ENCODE measurements at regions not wholly inside any gene's neighbourhood (a gene's known extent, or its start where the extent isn't known, plus 50 kb on each side); places are given as distances from the start of the nearest gene placed in this dataset.

DNA sequence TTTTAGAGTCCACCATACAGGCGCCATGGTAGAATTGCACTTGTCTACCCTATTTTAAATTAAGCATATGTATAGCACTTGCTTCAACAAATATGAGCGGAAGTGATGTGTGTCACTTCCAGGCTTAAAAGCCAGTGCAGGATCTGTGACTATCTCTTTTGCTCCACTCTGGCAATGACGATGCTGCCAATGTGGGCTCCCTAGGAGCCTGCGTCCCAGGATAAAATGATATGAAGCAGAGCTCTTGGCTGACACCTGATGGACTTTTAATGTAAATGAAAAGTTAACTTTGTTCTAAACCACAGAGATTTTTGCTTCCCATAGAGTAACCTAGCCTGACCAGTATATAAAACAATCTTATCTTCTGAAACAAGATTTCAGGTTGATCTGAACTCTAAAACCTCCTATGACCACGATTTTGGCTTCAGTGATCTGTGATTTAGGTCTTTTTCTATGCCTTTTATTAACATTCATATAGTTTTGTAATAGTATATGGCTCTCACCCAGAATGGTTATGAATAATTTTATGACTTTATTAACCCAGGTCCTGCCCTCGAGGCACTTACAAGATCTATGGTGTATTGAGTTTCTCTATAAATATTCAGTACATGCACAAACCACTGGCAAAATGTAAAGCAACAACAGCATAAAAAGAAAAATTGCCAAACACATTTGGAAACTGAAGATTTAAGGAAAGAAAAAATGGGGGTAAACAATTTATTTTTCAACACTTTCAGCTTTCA lies 422.5 kb upstream of the PIK3C3 start:
- no peak for DNase-seq

DNA sequence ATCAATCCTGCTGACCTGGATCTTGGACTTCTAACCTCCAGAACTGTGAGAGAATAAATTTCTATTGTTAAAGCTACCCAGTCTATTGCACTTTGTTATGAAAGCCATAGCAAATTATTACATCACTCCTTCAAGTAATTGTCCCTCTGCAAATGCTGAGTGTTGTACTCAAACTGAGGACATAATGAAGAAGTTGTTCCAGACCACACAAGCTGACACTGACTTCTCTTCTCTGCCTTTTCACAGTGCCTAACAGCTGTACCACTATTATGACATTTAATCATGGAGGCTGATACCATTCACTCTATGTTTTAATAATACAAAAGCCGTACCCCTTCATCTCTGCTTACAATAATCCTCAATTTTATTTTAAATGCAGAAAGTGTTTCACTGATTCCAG lies 424.1 kb upstream of the PIK3C3 start:
- DNase-seq: no peak

DNA sequence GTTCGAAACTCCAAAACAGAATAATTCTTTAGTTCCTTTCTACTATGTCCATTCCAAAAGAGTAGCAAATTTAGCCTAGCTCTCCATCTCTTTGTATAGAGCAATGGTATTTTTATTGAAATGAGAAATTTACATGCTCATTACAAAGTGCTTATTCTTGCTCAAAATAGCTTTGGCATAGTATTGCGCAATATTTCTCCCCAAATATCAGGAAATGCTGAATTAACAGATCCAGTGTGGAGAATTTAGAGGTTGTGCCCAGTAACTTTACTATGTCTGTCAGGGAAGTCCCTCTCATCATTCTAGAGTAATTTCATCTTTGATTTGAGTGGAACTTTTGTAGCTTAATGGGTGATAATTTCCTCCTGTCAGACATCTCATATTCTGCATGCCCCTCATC lies 425.9 kb upstream of the PIK3C3 start:
- no peak for DNase-seq

DNA sequence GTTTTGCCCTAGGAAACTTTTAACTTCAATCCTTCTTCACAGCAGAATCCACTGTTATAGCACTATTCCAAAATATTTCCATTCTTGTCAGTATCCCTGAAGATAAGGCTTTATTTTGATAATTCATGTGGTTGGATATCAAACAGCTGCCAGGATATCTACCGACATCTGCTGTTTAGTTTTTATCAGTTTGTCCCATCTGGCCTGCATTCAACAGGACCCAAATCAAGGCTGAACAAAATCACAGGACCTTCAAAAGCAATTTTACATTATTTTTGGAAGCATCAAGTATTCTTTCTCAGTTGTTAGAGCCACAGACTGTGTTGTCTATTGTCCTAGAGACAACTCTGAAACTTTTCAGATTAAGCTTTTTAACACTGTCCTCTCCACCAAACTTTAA lies 429.0 kb upstream of the PIK3C3 start:
- no peak for DNase-seq

DNA sequence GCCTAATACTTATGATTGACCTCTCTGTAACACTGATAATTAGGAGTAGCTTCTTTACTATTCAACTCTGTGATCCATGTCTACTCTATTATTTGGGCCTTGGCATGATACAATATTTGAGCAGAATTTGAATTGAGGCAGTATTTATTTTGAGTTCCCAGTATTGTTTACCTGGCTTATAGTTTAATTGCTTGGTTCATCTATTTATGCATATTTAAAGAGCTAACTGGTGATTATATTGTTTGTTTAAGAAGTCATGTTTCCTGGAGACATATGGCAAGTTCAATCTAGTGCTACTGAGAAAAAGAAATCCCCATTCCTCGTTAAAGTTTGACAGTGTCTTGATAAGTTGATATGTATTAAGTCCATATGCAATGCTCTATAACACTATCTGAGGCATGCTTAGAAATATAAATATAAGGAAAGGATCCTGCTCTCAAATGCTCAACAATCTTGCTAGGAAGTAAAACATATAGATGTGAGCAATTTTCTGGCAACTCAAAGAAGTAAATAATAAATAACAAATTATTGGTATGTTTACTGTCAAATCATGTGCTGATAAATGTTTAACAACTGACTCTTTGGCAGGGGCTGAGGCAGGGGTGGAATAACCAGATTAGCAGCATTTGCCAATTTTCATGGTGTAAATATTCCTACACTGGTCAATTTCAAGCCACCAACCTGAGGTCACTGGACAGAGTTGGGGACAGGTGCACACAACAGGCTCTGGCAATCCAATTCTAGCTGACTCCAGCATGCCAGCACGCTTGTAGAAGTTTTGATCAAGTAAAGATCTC lies 430.2 kb upstream of the PIK3C3 start:
- DNase-seq: no peak

DNA sequence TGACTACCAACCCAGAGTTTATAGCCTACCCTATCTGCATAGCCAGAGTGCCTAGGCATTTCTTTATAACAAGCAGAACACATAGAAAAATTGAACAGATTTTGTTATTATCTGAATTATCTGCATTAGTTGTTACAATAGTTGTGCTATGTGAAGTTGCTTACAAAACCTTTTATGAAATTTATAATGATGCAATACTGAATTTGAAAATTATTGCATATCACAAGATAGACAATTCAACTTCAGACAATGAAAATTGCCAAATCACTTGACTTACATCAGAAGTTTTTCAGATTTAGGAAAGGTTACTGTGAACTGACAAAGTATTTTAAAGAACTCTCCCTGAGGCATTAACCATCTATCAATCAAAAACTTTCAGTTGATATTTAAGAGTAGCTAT lies 437.9 kb upstream of the PIK3C3 start:
- no peak for DNase-seq

DNA sequence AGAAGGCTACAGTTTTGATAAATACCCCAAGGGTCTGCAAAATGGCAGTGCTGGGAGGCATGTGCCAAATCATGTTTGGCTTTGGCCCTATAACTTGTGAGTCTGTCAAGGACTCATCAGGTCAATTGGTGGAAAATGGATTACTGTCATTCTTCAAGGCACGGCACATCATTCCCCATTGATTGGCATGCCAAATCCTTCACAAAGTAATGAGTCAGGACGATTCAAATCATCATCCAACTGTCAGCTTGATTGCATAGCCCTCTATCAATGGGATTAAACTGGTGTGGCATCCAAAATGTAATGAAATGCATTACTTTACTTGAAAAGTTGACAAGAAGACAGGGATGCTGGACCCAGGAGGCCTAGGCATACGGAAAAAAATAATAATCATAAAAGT lies 441.6 kb upstream of the PIK3C3 start:
- no peak for DNase-seq

DNA sequence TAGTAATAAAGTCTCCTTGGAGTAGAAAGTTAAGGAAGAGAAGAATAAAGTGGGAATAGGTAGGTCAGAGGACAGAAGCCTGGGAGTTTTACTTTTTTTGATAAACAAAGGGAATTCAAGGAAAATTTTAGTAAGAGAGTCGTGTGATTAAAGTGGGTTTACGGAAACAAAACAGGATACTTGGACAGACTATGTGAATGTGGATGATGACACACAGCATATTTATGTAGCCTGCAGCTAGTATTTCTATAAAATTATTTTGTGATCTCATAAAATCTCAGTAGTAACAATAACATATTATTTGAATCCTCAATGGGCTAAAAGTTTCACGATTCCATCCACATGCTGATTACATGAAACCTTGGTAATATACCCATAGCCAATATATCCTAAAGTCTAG lies 450.7 kb upstream of the PIK3C3 start:
- DNase-seq: no peak

DNA sequence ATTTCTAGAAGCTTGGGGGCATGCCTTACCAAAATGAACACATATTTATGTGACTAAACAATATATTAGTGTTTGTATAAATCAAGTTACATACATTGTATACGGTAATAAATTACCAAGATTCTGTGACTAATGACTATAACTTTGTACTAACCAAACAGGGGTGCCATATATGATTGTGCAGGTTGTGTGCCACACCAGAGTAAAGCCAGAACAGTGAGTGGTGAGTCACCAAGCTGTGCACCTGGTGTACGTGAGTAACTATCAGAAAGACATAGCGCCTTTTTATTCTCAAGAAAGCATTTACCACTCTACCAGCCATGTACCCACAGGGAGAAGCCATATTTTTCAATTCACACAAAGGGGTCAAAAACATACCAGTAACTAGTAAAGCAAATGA lies 453.2 kb upstream of the PIK3C3 start:
- no peak for DNase-seq

DNA sequence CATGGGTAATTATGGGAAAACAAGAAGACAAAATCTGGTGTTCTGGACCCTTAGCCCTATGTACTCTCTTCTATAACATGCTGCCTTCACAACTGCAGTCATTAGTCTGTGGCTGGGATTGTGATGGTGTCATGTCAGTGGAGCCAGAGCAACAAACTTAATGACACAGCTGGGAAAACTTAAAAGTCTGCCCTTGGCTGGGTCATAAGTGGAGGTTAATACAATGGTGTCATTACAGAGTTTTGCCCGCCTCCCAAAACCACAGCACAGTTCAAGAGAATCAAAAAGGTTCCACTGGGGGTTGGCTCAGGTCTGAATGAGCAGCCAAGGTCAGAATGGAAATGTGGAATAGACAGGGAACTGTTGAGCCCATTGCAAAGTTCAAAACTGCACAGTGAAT lies 455.7 kb upstream of the PIK3C3 start:
- DNase-seq: no peak

DNA sequence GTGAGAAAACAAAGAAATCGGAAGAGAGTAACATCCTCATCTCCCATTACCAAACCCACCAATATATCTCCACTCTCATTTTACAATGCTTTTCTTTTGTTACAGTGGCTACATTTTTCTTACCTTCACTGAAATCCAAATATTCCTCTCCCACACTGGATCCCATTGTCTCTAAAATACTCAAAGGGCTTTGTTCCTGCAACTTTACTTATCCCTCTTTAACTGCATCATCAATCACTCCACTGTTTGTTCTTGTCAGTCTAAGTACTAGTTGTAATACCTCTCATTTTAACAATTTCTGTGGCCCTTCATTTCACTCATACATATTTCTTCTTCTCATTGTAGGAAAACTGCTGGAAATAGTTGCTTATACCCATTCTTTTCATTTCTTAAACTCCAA lies 464.2 kb upstream of the PIK3C3 start:
- no peak for DNase-seq

DNA sequence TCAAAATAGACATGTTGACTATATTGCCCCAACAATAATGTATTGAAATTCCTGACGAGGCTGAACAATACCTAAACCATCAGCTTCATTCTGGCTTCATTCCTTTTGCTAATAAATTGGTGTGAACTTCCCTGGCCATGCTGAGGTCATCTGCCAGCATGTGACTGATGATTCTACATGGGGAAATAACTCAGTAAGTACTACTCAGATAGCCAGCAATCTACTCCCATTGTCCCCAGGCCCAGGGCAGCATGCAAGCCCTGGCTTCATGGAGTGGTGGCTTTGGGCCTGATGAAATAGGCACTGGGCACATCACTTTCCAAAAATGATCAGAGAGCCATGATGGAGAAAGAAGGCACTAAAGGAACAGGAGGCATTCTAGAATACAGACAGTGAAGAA lies 468.5 kb upstream of the PIK3C3 start:
- no peak for DNase-seq

DNA sequence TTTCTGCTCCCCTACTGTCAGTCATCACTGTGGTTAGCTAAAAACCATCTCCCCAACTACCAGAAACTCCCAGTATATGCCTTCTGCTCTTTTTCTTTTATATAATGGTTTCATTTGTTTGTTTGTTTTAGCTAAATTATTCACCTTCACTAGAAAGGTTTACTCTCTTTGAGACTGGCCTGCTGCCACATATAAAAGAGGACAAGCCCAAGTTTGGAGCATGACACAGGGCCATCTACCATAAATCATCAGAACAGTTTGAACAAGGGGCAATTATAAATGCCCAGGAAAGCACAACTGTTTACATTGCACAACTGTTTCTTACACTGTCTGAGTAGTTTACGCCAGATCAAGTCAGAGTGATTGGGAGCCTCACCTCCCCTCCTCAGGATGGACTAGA lies 471.0 kb upstream of the PIK3C3 start:
- no peak for DNase-seq

DNA sequence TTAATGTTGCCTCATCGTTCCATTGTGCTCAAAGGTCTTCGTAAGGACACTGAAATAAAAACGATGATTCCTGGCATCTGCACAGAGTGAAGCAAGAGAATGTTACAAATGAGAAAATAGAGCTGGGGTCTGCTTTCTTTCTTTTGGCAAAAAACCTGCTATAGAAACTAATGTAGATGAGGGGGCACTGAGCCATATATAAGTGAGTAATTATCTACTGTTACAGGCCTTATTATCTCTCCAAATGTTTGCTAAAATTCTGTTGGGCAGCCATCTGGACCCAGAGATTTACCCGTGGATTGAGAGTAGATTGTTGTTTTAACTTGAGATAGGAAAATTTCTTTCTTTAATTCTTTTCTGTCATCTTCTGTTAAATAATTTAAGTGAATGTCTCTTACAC lies 472.5 kb upstream of the PIK3C3 start:
- no peak for DNase-seq

DNA sequence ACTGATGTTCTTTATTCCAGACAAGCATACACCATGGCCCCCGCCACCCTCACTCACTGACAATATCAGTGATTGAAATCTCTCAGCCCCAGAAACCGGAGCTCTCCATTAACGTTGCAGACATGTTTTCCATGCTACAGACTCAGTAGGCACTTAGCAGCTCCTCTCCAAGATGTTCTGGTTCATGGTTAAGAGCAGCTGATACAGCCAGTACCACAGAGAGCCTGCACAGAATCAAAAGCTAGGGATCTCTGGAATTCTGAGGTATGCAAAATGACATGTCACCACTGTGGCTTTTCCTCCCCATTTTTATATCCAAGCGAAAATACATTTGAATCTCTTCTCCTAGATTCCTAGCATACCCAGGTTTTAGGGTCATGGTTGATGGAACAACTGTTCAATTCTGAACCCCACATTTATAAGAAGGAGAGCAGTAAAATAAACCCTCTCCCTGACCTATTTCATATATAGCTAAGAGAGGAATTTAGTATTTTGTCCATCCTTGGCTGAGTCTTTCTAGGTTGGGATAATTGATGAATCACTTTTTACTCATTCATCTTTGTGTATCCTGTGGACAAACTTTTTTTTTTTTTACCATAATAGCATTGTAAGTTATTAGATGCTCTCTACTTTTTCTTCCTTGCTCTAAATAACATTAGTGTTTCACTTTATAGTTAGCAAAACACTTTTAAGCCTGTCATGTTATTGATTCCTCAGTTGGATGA lies 488.4 kb upstream of the PIK3C3 start:
- no peak for DNase-seq

DNA sequence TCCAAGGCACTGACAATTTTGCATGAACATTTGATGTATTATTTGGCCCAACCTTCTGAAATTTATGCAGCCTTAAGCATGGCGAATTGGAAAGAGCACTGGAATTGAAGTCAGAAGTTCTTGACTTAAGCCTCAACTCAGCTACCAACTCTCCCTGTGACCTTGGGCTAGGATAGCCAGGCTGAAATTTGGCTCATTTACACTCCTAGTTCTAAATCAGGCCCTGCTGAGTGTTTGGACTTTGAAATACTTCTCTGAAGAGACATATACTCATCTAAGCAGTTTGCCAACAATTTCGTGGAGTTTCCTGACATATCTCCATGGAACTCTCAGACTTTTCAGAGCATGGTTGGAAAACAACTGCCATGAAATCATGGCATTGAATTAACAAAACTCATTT lies 489.6 kb upstream of the PIK3C3 start:
- no peak for DNase-seq

DNA sequence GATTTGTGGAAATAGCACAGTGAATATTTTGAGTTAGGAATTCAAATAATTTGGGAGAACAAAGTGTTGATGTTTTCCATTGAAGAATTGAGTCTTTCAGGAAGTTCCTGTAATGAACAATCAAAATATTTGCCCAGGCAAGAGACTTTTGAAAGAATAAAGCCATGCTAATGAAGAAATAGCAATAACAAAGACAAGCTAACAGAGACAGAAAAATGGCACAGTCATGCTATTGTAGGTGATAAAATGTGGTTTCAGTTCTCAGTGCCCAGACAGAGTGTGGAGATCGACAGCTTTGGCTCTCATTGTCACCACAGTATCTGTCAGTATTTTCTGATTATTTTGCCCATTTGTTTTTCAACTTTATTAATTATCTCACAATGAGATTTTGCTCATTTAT lies 490.8 kb upstream of the PIK3C3 start:
- no peak for DNase-seq

DNA sequence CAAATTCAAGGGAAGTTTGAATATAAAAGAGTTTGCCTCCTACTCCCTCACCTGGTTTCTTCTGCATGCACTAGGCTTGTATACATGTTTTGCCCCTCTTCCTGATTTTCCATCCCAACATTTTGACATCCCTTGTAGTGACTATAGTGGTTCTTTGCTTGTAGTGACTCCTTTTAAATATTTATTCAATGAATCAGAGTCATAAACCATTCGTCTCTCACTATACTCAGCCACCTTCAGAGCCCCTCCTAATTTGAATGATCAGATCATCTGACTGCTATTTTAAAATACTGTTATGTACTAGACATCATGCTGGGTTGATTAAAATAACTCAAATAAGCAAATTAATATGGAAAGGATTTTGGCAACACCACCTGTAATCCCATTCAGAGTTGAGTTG lies 492.1 kb upstream of the PIK3C3 start:
- DNase-seq: no peak

DNA sequence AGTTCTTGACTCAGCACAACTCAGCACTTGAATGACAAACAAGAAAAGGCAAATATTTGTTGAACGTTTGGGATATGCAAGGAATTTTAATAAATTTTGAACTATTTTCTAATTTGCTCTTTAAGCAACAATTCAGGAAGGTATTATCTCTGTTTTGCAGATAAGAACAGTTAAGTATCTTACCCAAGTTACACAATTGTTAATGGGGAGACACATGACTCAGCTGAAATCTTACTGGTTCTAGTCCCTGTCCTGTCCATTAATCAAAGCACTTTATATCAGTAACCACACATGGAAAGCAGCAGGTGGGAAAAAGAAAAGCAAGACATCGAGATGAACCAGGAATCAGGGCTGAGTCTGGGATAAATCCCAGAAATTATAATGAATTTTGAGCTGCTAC lies 493.9 kb upstream of the PIK3C3 start:
- no peak for DNase-seq

DNA sequence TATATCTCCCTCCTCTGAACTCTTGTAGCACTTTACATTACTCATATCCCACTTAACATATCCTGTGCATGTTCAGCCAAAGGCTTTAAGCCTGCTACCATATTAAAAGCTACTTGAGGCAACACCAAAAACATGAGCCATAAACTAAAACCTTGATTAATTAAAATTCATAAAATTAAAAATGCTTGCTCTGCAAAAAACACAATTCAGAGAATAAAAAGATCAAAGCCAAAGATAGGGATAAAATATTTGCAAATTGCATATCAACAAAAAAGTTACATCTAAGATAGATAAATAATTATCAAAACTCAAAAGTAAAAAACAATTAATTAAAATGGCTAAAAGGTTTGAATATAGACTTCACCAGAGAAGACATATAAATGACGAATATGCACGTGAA lies 495.4 kb upstream of the PIK3C3 start:
- DNase-seq: no peak

DNA sequence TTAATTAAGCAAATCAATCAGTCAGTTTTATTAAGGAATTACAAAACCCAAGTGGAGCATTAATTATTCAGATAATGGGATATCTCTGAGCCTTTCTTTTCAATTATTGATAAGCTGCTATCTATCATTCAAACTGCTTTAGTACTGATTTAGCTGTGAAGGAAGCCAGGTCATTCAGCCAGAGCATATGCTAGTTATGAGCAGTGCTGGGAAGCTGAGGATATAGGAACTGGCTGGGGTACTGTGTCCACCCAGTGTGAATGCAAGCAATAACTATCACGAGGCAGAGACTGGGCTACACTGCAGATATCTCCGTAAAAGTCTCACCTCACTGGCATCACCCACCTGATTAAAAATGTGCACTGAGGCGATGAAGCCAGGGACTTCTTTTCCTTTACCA lies 496.7 kb upstream of the PIK3C3 start:
- DNase-seq: no peak

DNA sequence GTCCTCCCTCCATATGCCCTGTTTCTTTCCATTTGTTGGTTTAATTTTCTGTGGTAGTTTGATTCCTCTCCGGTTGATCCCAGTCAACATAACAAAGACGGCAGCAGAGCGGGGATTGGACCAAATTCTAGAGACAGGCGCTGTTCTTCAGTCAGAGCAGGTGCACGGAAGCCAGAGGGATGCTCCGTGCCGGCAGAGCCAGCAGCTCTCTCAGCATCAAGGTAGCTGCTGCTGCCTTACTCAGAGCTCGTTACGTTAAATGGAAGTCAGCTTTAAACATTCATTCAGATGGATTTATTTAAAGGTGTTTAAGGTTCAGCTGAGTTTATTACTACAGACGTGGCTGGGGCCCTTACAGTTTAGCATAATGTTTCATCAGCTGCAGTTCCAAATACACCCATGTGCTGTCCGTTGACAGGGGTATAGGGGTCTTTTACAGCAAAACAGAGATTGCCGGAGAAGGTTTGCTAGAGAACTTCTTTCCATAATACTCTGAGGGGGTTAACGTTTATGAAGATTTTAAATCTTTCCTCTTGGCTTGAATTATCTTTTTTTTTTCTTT lies 497.2 kb upstream of the PIK3C3 start:
- no peak for DNase-seq

DNA sequence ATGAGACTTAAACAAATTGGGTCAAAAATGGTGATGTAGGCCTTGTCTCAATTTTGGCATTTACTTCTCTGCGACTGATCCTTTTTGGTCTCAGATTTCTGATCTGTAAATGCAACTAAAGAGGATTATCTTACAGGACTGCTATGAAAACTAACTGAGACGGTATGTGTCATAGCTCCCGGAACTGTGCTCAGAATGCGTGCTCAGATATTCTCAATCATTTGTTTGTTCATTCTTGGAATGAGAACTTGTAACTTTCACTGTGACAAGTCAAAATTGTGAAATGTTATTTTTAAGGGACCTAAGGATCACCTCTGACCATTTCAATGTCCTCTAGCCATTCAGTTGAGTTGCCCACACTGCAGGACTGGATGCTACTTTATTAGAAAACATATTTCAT lies 498.2 kb upstream of the PIK3C3 start:
- no peak for DNase-seq

DNA sequence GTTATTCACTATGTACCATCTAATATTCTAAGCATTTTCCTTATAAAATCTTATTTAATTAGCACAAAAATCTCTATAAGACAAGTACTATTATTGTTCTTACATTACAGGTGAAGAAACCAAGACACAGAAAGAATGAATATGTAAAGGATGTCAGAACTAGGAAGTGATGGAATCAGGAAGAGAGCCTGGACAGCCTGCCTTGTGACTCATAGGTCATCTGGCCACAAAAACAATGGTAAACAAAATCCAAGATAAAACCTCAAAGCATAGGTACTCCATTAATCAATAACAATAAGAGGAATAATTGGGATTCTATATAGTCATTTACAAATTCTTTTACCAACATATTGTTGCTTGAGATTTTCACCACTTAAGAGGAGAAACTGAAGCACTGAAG lies 505.4 kb upstream of the PIK3C3 start:
- DNase-seq: no peak

Data from NCI-H187 (cell line).